Panc1 (cell line): ENCODE measurements at regions not wholly inside any gene's neighbourhood (a gene's known extent, or its start where the extent isn't known, plus 50 kb on each side); places are given as distances from the start of the nearest gene placed in this dataset.

Experiments
- ATAC-seq: fragments of 200-7000 bp; cut with Tn5 transposase; 2 replicates; pipeline ENCODE4 v1.9.1; 2020; ENCODE audit warnings: mild to moderate bottlenecking, moderate library complexity
- BruUV-seq: library from RNA; stranded (reverse); fragments of 400-500 nt; replicated peaks from 2 replicates; lab custom pipeline; 2021; lab: Mats Ljungman, UMichigan
- CTCF ChIA-PET: fragments of 300-600 bp; sonication (Branson Sonifier 250); formaldehyde crosslinking; loops from one replicate; lab custom pipeline; 2022; ENCODE audit warnings: antibody characterized with exemption; lab: Charles Lee
- POLR2A ChIA-PET: fragments of 300-600 bp; sonication (Branson Sonifier 250); formaldehyde crosslinking; loops from one replicate; lab custom pipeline; 2022; ENCODE audit warnings: antibody characterized with exemption; lab: Charles Lee
- DNase-seq: peaks from one replicate; pipeline ENCODE4 v3.0.0-alpha.2; 2010; ENCODE audit warnings: low read depth, low spot score
- H3K27ac ChIP-seq: 2 replicates; pipeline ENCODE4 v1.5.1; 2011; ENCODE audit warnings: mild to moderate bottlenecking, low read length, inconsistent platforms
- H3K27me3 ChIP-seq: fragments of 200-500 bp; sonication (Bioruptor generic); 2 replicates; pipeline ENCODE4 v1.6.0; 2014; ENCODE audit warnings: low read length, inconsistent platforms; ENCODE audit not compliant: control insufficient read depth, insufficient read depth
- H3K36me3 ChIP-seq: fragments of 200-500 bp; sonication (Bioruptor generic); 2 replicates; pipeline ENCODE4 v1.5.1; 2014; ENCODE audit warnings: inconsistent platforms, mild to moderate bottlenecking, low read length, moderate library complexity; ENCODE audit not compliant: control insufficient read depth, insufficient read depth
- H3K4me1 ChIP-seq: 2 replicates; pipeline ENCODE4 v1.5.1; 2011; ENCODE audit warnings: inconsistent platforms, mild to moderate bottlenecking, low read length, moderate library complexity; ENCODE audit not compliant: control insufficient read depth, insufficient read depth
- H3K4me3 ChIP-seq, 2 experiments: 2 replicates each; pipeline ENCODE4 v1.5.1; 2011 to 2012; ENCODE audit warnings: low read depth in 2 of 2, low read length in 2 of 2, mild to moderate bottlenecking in 2 of 2, inconsistent platforms in 1 of 2, moderate library complexity in 1 of 2
- H3K9me3 ChIP-seq: fragments of 200-500 bp; sonication (Bioruptor generic); 2 replicates; pipeline ENCODE4 v1.5.1; 2014; ENCODE audit warnings: low read depth, mild to moderate bottlenecking, inconsistent platforms, low read length, moderate library complexity; ENCODE audit not compliant: control insufficient read depth, insufficient read depth
- POLR2AphosphoS5 ChIP-seq: IDR thresholded peaks from 2 replicates; pipeline ENCODE4 v1.6.1; 2012; ENCODE audit warnings: mild to moderate bottlenecking, low read depth, low read length, moderate library complexity
- SIN3A ChIP-seq: IDR thresholded peaks from 2 replicates; pipeline ENCODE4 v1.6.1; 2012; ENCODE audit warnings: low read depth, mild to moderate bottlenecking, low read length, moderate library complexity, borderline replicate concordance; ENCODE audit not compliant: insufficient read depth
- TCF7L2 ChIP-seq: IDR thresholded peaks from 2 replicates; pipeline ENCODE4 v1.6.1; 2011; ENCODE audit warnings: mild to moderate bottlenecking, low read depth, low read length, inconsistent platforms
- in situ Hi-C: cut with HindIII; loops from 2 replicates; pipeline ENCODE4 v1.10.0; 2016; ENCODE audit warnings: low sequenced_read_pairs, low pct_unique_long_range_greater_than_20kb
- intact Hi-C: fragments of 100-400 bp; cut with micrococcal nuclease; formaldehyde crosslinking; loops from one replicate; pipeline ENCODE4 v1.10.0; 2022; ENCODE audit not compliant: unreplicated experiment
- TF ChIP-seq, protein P1 (sequence below): fragments of 450-650 bp; IDR thresholded peaks from 2 replicates; pipeline ENCODE4 v1.5.1; 2017; ENCODE audit warnings: mild to moderate bottlenecking
- TF ChIP-seq, protein P2 (sequence below), 2 experiments: IDR thresholded peaks; 2 replicates each; pipeline ENCODE4 v1.6.1; 2011 to 2012; ENCODE audit warnings: low read depth in 2 of 2, control low read depth in 1 of 2, low read length in 1 of 2, mild to moderate bottlenecking in 1 of 2, moderate library complexity in 1 of 2; ENCODE audit not compliant: insufficient read depth in 1 of 2

DNA sequence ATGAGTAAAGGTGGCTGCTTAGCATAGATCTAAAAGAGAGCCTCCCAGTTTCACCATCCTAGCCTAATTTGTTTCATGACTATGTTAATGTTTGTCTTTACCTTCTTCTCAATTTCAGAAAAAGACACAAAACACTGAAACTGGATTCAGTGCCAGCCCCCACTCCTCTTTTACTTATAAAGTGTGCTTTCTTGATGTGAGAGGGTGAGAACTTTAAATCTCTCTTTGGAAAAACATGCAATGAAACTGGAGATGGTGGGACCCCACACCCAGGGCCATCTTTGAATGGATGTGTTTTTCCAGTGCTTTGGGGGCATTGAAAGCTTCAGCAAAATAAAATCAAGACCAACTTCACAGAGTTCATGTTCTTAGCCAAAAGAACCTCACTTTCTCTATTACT, 185.9 kb downstream of the CYRIA start:
- ATAC-seq, result no peak
- no peaks in the 10 kb centered on the region for H3K36me3 ChIP-seq
- no TSS peak for BruUV-seq
- no peak for TF ChIP-seq SIN3A
- TF ChIP-seq, protein P1, sequence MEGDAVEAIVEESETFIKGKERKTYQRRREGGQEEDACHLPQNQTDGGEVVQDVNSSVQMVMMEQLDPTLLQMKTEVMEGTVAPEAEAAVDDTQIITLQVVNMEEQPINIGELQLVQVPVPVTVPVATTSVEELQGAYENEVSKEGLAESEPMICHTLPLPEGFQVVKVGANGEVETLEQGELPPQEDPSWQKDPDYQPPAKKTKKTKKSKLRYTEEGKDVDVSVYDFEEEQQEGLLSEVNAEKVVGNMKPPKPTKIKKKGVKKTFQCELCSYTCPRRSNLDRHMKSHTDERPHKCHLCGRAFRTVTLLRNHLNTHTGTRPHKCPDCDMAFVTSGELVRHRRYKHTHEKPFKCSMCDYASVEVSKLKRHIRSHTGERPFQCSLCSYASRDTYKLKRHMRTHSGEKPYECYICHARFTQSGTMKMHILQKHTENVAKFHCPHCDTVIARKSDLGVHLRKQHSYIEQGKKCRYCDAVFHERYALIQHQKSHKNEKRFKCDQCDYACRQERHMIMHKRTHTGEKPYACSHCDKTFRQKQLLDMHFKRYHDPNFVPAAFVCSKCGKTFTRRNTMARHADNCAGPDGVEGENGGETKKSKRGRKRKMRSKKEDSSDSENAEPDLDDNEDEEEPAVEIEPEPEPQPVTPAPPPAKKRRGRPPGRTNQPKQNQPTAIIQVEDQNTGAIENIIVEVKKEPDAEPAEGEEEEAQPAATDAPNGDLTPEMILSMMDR, result no peak
- no peak for TF ChIP-seq TCF7L2
- no peak for TF ChIP-seq POLR2AphosphoS5
- TF ChIP-seq, protein P2, sequence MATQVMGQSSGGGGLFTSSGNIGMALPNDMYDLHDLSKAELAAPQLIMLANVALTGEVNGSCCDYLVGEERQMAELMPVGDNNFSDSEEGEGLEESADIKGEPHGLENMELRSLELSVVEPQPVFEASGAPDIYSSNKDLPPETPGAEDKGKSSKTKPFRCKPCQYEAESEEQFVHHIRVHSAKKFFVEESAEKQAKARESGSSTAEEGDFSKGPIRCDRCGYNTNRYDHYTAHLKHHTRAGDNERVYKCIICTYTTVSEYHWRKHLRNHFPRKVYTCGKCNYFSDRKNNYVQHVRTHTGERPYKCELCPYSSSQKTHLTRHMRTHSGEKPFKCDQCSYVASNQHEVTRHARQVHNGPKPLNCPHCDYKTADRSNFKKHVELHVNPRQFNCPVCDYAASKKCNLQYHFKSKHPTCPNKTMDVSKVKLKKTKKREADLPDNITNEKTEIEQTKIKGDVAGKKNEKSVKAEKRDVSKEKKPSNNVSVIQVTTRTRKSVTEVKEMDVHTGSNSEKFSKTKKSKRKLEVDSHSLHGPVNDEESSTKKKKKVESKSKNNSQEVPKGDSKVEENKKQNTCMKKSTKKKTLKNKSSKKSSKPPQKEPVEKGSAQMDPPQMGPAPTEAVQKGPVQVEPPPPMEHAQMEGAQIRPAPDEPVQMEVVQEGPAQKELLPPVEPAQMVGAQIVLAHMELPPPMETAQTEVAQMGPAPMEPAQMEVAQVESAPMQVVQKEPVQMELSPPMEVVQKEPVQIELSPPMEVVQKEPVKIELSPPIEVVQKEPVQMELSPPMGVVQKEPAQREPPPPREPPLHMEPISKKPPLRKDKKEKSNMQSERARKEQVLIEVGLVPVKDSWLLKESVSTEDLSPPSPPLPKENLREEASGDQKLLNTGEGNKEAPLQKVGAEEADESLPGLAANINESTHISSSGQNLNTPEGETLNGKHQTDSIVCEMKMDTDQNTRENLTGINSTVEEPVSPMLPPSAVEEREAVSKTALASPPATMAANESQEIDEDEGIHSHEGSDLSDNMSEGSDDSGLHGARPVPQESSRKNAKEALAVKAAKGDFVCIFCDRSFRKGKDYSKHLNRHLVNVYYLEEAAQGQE (IDR thresholded peaks at IDR 0.05; ENCODE audit: insufficient read depth in 1 of 2, low read depth in 2 of 2, low read length in 1 of 2), result no peak
- intact Hi-C loops (no loop called here), in situ Hi-C loops (no loop called here)
- CTCF ChIA-PET, result no interaction called here
- no peak overlapping the region for H3K4me3 ChIP-seq
- no peaks in the 10 kb centered on the region for H3K27me3 ChIP-seq
- POLR2A ChIA-PET, result no interaction called here
- no peaks in the 10 kb centered on the region for H3K4me1 ChIP-seq
- H3K27ac ChIP-seq, result no peak overlapping the region
- no peak for DNase-seq
- no peaks in the 10 kb centered on the region for H3K9me3 ChIP-seq

DNA sequence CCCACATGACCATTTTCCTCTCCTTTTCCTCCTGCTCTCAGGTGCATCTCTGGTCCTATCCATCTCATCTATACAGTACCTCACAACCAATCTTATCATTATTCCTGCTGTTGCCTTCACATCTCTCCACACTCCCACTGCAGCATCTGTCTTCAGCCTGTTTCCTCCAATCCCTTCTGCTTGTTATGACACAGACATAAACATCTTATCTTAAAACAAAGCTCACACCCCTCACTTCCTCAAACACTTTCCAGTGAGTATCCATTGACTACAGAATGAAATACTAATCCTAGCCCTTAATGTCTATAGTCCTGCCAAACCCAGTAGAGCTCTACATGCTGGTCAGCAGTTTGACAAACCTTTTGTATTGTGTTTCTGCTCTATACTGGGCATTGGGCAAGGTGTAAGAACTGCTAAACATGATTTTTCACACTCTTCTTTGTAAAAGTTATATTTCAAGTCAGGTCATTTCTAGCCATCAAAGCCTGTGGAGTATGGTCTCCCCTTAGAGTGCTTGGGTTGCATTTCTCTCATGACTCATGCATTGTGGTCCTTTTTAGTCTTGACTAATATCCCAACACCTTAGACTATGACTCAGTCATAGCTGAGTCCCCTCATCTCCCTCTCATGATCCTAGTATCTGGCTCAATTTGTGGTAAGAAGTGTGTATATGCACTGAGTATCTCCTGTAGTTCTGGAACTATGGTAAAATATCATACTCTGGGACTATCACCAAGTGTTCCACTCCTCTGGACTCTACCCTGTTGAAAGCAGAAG, 187.0 kb downstream of the CYRIA start:
- POLR2A ChIA-PET, result no interaction called here
- Histone ChIP-seq H3K9me3 (no peaks in the 10 kb centered on the region), H3K36me3 (no peaks in the 10 kb centered on the region), H3K4me3 (no peak overlapping the region), H3K27ac (no peak overlapping the region), H3K27me3 (no peaks in the 10 kb centered on the region), H3K4me1 (no peaks in the 10 kb centered on the region)
- no TSS peak for BruUV-seq
- in situ Hi-C loops, result no loop called here
- ATAC-seq (no peak), DNase-seq (no peak)
- intact Hi-C loops, result no loop called here
- CTCF ChIA-PET, result no interaction called here
- no peak for TF ChIP-seq TCF7L2
- no peak for TF ChIP-seq POLR2AphosphoS5
- TF ChIP-seq, protein P1, result no peak
- TF ChIP-seq, protein P2 (IDR thresholded peaks at IDR 0.05; ENCODE audit: insufficient read depth in 1 of 2, low read depth in 2 of 2, low read length in 1 of 2), result no peak
- no peak for TF ChIP-seq SIN3A
